Neural crest cell (in vitro differentiated cells): ENCODE measurements at regions not wholly inside any gene's neighbourhood (a gene's known extent, or its start where the extent isn't known, plus 50 kb on each side); places are given as distances from the start of the nearest gene placed in this dataset.

Source experiments
- DNase-seq: peaks from one replicate; pipeline ENCODE4 v3.0.0; 2021; ENCODE audit warnings: low read depth, mixed read lengths, low spot score
- H3K27ac Mint-ChIP-seq: one replicate; pipeline ENCODE4 v1.8.0; 2021; ENCODE audit warnings: mild to moderate bottlenecking, mixed read lengths; ENCODE audit not compliant: unreplicated experiment
- H3K27me3 Mint-ChIP-seq: 2 replicates; pipeline ENCODE4 v1.8.0; 2021; ENCODE audit warnings: low read depth, mild to moderate bottlenecking, mixed read lengths
- H3K36me3 Mint-ChIP-seq: 2 replicates; pipeline ENCODE4 v1.8.0; 2021; ENCODE audit warnings: low read depth, mild to moderate bottlenecking, mixed read lengths
- H3K4me1 Mint-ChIP-seq: 2 replicates; pipeline ENCODE4 v1.8.0; 2021; ENCODE audit warnings: mixed read lengths
- H3K4me3 Mint-ChIP-seq: one replicate; pipeline ENCODE4 v1.8.0; 2021; ENCODE audit warnings: mild to moderate bottlenecking, mixed read lengths
- H3K9me3 Mint-ChIP-seq: 2 replicates; pipeline ENCODE4 v1.8.0; 2021; ENCODE audit warnings: mixed read lengths
- TF ChIP-seq, protein P1 (sequence below): fragments of 200-600 bp; sonication (generic); conservative IDR thresholded peaks from 2 replicates; pipeline ENCODE4 v1.5.0; 2021; ENCODE audit warnings: antibody characterized with exemption, mild to moderate bottlenecking

DNA sequence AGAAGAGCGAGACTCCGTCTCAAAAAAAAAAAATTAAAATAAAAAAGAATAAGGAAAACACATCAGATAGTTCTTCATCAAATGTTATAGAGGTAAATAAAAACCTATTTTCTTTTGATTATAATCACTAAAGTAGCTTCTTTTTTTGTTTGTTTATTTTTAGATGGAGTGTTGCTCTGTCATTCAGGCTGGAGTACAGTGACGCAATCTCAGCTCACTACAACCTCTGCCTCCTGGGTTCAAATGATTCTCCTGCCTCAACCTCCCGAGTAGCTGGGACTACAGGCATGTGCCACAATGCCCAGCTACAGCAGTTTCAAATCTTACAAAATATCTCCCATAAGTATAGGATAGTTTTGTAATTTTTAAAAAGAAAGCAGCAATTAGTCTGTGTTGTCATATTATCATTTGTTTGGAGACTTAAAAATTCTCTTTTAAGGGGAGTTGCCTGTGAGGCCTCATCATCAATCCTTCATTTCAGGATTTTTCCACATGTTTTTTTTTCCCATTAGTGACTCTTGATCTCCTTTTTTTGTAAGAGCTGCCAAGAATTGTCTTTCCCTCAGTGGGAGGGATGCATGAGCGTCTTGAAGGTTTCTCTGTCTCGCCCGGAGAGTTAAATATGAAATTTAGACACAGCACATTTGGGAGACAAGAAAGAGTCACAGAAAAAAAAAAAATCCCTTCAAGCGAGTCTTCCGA is 275.9 kb downstream of the CDCA7 start:
- no peak for DNase-seq
- H3K27ac Mint-ChIP-seq = peak overlapping the region; percentile 7

DNA sequence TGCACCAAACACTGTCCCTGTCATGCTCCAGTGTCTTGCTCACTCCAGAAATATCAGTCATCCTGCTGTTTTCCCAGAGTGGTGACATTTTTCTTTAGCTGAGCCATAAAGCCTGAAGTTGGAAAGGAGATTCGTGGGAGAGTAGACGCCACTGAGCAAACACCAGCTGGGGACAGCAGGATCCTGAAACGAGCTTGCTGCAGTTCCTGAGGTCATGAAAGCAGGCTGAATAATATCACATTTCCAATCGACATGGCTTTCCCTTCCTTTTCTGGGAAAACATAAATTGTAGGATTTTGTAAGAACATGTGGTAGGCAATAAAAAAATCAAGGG is 276.4 kb downstream of the CDCA7 start:
- H3K4me3 Mint-ChIP-seq = no peak overlapping the region

More for the DNA sequence above, 275.9 kb downstream of the CDCA7 start:
- TF ChIP-seq, protein P1, sequence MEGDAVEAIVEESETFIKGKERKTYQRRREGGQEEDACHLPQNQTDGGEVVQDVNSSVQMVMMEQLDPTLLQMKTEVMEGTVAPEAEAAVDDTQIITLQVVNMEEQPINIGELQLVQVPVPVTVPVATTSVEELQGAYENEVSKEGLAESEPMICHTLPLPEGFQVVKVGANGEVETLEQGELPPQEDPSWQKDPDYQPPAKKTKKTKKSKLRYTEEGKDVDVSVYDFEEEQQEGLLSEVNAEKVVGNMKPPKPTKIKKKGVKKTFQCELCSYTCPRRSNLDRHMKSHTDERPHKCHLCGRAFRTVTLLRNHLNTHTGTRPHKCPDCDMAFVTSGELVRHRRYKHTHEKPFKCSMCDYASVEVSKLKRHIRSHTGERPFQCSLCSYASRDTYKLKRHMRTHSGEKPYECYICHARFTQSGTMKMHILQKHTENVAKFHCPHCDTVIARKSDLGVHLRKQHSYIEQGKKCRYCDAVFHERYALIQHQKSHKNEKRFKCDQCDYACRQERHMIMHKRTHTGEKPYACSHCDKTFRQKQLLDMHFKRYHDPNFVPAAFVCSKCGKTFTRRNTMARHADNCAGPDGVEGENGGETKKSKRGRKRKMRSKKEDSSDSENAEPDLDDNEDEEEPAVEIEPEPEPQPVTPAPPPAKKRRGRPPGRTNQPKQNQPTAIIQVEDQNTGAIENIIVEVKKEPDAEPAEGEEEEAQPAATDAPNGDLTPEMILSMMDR = no peak
- peaks cover 3% of the 10 kb centered on the region for H3K9me3 Mint-ChIP-seq
- no peaks in the 10 kb centered on the region for H3K36me3 Mint-ChIP-seq
- no peak overlapping the region for H3K4me3 Mint-ChIP-seq
- no peaks in the 10 kb centered on the region for H3K27me3 Mint-ChIP-seq
- peaks cover 8% of the 10 kb centered on the region for H3K4me1 Mint-ChIP-seq

DNA sequence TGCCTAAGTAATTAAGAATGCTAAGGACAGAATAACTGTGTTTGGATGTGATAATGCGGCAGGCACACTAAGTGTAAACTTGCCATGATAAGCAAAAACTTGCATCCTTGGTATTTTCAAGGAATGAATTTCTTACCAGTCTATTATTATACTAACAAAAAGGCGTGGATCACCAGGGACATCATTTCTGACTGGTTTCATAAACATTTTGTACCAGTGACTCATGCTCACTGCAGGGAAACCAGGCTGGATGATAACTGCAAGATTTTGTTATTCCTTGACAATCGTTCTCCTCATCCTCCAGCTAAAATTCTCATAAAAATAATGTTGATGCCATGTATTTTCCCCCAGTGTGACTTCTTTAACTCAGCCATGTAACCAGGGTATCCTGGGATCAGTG is 289.5 kb downstream of the CDCA7 start:
- no peak for DNase-seq
- Mint-ChIP-seq H3K9me3 (no peaks in the 10 kb centered on the region), H3K27me3 (no peaks in the 10 kb centered on the region), H3K27ac (no peak overlapping the region), H3K4me1 (peaks cover 12% of the 10 kb centered on the region), H3K36me3 (no peaks in the 10 kb centered on the region), H3K4me3 (no peak overlapping the region)
- TF ChIP-seq, protein P1 = no peak

More for the DNA sequence above, 276.4 kb downstream of the CDCA7 start:
- TF ChIP-seq, protein P1 = no peak
- peak overlapping the region; percentile 7 for H3K27ac Mint-ChIP-seq
- H3K4me1 Mint-ChIP-seq = peaks cover 8% of the 10 kb centered on the region
- DNase-seq = no peak
- peaks cover 4% of the 10 kb centered on the region for H3K9me3 Mint-ChIP-seq
- no peaks in the 10 kb centered on the region for H3K36me3 Mint-ChIP-seq
- no peaks in the 10 kb centered on the region for H3K27me3 Mint-ChIP-seq

DNA sequence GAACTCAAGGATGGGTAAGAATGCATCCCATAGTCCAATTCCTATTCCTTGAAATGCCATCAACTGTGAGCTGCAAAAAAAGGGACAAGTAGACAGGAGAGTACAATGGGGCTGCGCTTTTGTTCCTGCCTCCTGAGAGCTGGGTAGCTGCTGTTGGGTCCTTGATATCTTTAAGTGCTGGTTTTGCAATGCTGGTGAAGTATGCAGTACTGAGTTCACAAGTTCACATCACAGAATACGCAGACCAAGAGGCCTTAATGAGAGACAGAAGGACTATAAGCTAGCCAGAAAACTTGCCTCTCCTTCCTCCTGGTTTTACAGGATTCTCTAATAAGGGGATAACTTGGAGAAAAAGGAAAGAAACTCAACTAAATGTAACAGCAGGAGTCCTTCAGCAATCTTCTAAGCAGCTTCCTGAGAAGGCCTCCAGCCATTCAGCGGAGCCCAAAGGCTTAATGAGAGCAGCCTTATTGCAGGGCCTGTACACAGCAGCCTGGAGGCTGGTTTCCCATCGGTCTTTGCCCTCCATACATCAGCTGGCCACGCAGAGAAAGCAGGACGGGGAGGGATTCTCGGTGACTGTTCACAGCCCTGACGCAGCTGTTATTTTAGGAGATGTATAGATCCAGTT is 293.1 kb downstream of the CDCA7 start:
- no peak overlapping the region for H3K4me3 Mint-ChIP-seq
- no peaks in the 10 kb centered on the region for H3K36me3 Mint-ChIP-seq
- TF ChIP-seq, protein P1 = no peak
- no peak for DNase-seq
- H3K27ac Mint-ChIP-seq = peak overlapping the region; percentile 52
- no peaks in the 10 kb centered on the region for H3K27me3 Mint-ChIP-seq
- peaks cover 22% of the 10 kb centered on the region for H3K4me1 Mint-ChIP-seq
- no peaks in the 10 kb centered on the region for H3K9me3 Mint-ChIP-seq

DNA sequence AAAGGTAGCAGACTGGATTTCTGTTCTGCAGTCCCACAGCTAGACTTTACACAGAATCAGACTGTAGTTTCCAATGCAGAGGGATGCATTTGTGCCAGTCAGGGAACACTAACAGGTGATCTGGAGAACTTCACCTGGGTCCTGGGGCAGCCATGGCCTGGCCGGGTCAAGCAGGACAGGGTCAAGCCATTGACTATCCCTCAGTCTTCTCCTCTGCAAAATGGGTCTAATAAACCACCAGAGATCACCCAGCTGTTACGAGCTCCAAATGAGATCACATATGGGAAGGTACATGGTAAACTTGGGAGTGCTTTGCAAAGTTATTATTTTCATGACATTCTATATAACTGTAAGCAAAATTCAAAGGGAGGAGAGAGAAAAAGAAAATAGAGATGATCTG is 294.1 kb downstream of the CDCA7 start:
- Mint-ChIP-seq H3K36me3 (no peaks in the 10 kb centered on the region), H3K27ac (no peak overlapping the region), H3K27me3 (no peaks in the 10 kb centered on the region), H3K4me3 (no peak overlapping the region), H3K9me3 (no peaks in the 10 kb centered on the region), H3K4me1 (peaks cover 31% of the 10 kb centered on the region)
- TF ChIP-seq, protein P1 = no peak
- DNase-seq = no peak
